Breast epithelium (tissue), 3 donors: ENCODE measurements at regions not wholly inside any gene's neighbourhood (a gene's known extent, or its start where the extent isn't known, plus 50 kb on each side); places are given as distances from the start of the nearest gene placed in this dataset.

Experiments
- POLR2AphosphoS5 ChIP-seq, 3 donors: sonication (generic); formaldehyde crosslinking; IDR thresholded peaks; one replicate each; pipeline ENCODE4 v1.6.1; 2017; ENCODE audit warnings: antibody characterized with exemption in 3 of 3
- TF ChIP-seq, protein P1 (sequence below), 3 donors: fragments of 450-650 bp; IDR thresholded peaks; one replicate each; pipeline ENCODE4 v1.5.1; 2016 to 2017; ENCODE audit warnings: antibody characterized with exemption in 3 of 3, mild to moderate bottlenecking in 3 of 3, moderate library complexity in 3 of 3

DNA sequence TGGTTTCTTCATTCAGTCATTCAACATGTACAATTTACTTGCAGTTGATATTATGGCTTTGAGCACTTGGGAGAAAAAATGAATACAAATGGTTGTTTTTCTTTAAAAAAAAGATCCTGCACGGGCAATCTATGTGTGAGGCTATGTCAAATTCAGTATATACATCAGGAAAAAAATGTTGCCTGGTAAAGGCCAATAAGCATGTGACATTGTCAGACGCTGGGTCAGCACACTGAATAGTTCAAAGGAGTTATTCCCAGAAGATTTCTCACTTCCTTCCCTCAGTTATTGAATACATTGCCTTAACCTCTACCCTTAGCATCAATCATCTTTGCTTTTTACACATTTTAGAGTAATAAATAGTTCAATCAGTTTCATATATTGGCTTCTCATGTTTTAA lies 319.2 kb downstream of the NUAK1 start:
- TF ChIP-seq, protein P1, sequence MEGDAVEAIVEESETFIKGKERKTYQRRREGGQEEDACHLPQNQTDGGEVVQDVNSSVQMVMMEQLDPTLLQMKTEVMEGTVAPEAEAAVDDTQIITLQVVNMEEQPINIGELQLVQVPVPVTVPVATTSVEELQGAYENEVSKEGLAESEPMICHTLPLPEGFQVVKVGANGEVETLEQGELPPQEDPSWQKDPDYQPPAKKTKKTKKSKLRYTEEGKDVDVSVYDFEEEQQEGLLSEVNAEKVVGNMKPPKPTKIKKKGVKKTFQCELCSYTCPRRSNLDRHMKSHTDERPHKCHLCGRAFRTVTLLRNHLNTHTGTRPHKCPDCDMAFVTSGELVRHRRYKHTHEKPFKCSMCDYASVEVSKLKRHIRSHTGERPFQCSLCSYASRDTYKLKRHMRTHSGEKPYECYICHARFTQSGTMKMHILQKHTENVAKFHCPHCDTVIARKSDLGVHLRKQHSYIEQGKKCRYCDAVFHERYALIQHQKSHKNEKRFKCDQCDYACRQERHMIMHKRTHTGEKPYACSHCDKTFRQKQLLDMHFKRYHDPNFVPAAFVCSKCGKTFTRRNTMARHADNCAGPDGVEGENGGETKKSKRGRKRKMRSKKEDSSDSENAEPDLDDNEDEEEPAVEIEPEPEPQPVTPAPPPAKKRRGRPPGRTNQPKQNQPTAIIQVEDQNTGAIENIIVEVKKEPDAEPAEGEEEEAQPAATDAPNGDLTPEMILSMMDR (IDR thresholded peaks at IDR 0.05), result no peak
- TF ChIP-seq POLR2AphosphoS5 (IDR thresholded peaks at IDR 0.05), result no peak
